ENCODE measurements at regions not wholly inside any gene's neighbourhood (a gene's known extent, or its start where the extent isn't known, plus 50 kb on each side); places are given as distances from the start of the nearest gene placed in this dataset.

DNA sequence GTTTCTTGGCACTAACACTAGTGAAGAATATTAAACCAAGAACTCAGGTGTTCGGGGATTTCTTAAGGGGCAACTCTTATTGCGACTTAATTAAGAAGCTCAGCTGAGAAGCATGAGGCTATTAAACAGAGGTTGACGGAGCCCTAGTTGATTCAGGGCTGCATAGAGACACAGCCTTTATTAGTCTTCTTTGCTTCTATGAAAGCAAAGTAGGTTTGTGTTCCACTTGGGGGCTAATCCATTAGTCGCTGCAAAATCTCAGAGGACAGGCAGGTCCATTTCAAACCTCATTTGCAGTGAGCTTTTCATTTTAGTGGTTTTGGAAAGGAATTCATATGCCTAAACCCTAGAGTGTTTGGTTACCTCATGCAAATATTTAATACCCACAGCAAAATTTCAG is 506.6 kb upstream of the SULF2 start:
- Histone ChIP-seq H3K9me3 (no peaks in the 10 kb centered on the region), H3K27ac (no peak overlapping the region), H3K27me3 (no peaks in the 10 kb centered on the region), H3K4me1 (peaks cover 0 to 48% (median 35%) of the 10 kb centered on the region in 4 donors), H3K36me3 (no peaks in the 10 kb centered on the region), H3K4me3 (no peak overlapping the region)
- intact Hi-C loops (cut with DNase I; ENCODE audit: low total_unique reads): no loop called here
- TF ChIP-seq, protein P1, sequence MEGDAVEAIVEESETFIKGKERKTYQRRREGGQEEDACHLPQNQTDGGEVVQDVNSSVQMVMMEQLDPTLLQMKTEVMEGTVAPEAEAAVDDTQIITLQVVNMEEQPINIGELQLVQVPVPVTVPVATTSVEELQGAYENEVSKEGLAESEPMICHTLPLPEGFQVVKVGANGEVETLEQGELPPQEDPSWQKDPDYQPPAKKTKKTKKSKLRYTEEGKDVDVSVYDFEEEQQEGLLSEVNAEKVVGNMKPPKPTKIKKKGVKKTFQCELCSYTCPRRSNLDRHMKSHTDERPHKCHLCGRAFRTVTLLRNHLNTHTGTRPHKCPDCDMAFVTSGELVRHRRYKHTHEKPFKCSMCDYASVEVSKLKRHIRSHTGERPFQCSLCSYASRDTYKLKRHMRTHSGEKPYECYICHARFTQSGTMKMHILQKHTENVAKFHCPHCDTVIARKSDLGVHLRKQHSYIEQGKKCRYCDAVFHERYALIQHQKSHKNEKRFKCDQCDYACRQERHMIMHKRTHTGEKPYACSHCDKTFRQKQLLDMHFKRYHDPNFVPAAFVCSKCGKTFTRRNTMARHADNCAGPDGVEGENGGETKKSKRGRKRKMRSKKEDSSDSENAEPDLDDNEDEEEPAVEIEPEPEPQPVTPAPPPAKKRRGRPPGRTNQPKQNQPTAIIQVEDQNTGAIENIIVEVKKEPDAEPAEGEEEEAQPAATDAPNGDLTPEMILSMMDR (IDR thresholded peaks at IDR 0.05): no peak
- no peak for DNase-seq

- peak overlapping the region in 1 of 2 donors; percentile 15 for H3K27ac ChIP-seq
- intact Hi-C loops (cut with DNase I; ENCODE audit: low total_unique reads): no loop called here
- H3K4me3 ChIP-seq: no peak overlapping the region
- peaks cover 5 to 35% (median 26%) of the 10 kb centered on the region in 4 donors for H3K4me1 ChIP-seq
- no peaks in the 10 kb centered on the region for H3K27me3 ChIP-seq
- H3K9me3 ChIP-seq: no peaks in the 10 kb centered on the region
- no peak for DNase-seq
- H3K36me3 ChIP-seq: no peaks in the 10 kb centered on the region
- TF ChIP-seq, protein P1 (IDR thresholded peaks at IDR 0.05): no peak
These were observed 503.7 kb upstream of the SULF2 start for GRCh38 chr20:48288930-48289507.

DNA sequence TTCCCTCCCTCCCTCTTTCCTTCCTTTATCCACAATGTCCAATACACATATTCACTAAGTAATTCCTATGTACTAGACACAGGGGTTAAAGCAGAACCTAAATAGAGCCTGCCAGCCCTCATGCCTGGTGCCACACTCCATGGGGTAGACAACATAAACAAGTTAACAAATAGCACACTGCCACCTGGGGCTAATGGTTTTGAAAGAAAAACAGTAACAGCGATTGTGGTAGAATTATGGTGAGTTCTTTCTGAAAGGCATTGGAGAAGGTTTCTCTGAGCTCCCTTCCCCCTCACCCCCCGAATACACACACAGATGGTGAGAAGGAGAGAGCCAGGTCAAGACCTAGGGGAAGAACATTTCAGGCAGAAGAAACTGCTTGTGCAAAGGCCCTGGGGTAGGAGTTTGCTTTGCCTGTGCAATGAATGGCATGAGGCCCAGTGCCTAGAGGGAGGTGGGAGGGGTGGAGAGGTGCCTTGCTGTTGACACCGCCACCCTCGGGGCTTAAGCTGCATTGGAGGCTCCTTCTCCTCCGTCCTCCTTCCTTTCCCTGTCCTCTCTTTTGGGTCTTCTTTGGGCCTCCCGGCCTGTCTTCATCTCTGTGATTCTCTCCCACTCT is 502.4 kb upstream of the SULF2 start:
- Histone ChIP-seq H3K36me3 (no peaks in the 10 kb centered on the region), H3K4me1 (peaks cover 5 to 44% (median 33%) of the 10 kb centered on the region in 4 donors), H3K27ac (peak overlapping the region; percentile 43 to 68), H3K9me3 (no peaks in the 10 kb centered on the region), H3K27me3 (no peaks in the 10 kb centered on the region), H3K4me3 (no peak overlapping the region)
- TF ChIP-seq, protein P1 (IDR thresholded peaks at IDR 0.05): no peak
- DNase-seq: no peak
- intact Hi-C loops (cut with DNase I; ENCODE audit: low total_unique reads): no loop called here

DNA sequence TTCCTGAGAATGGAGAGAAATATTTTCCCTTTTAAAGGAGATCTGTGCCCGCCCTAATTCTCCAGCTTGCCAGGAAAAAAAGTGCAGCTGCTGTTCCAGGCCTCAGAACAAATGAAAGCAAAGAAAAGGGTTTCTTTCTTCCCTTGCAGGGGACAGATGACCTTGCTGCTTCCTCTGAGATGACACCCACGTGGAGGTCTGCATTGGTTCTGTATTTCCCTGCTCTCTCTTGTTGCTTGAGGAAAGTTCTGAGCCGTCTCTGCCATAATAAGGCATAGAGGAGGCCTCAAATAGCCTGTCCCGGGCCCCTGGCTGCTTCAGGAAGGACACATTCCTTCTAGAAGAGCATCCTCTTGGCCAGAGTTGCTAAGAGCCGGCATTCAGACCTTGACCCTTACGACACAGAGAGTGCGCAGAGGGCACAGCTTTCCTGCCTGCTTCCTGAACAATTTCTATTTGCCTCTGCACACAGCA is 501.8 kb upstream of the SULF2 start:
- Histone ChIP-seq H3K4me1 (peaks cover 5 to 44% (median 33%) of the 10 kb centered on the region in 4 donors), H3K4me3 (no peak overlapping the region), H3K9me3 (no peaks in the 10 kb centered on the region), H3K27ac (peak overlapping the region; percentile 43 to 68), H3K27me3 (no peaks in the 10 kb centered on the region), H3K36me3 (no peaks in the 10 kb centered on the region)
- DNase-seq: no peak
- TF ChIP-seq, protein P1 (IDR thresholded peaks at IDR 0.05): no peak
- intact Hi-C loops (cut with DNase I; ENCODE audit: low total_unique reads): no loop called here

GRCh38 chr20:48286601-48287000 is 501.3 kb upstream of the SULF2 start:
- H3K4me3 ChIP-seq: no peak overlapping the region
- H3K4me1 ChIP-seq: peaks cover 5 to 44% (median 33%) of the 10 kb centered on the region in 4 donors
- DNase-seq: no peak
- no peaks in the 10 kb centered on the region for H3K27me3 ChIP-seq
- H3K9me3 ChIP-seq: no peaks in the 10 kb centered on the region
- intact Hi-C loops (cut with DNase I; ENCODE audit: low total_unique reads): no loop called here
- TF ChIP-seq, protein P1 (IDR thresholded peaks at IDR 0.05): no peak
- peak overlapping the region; percentile 43 to 68 for H3K27ac ChIP-seq
- H3K36me3 ChIP-seq: no peaks in the 10 kb centered on the region
